ENCODE measurements at regions not wholly inside any gene's neighbourhood (a gene's known extent, or its start where the extent isn't known, plus 50 kb on each side); places are given as distances from the start of the nearest gene placed in this dataset.

DNA sequence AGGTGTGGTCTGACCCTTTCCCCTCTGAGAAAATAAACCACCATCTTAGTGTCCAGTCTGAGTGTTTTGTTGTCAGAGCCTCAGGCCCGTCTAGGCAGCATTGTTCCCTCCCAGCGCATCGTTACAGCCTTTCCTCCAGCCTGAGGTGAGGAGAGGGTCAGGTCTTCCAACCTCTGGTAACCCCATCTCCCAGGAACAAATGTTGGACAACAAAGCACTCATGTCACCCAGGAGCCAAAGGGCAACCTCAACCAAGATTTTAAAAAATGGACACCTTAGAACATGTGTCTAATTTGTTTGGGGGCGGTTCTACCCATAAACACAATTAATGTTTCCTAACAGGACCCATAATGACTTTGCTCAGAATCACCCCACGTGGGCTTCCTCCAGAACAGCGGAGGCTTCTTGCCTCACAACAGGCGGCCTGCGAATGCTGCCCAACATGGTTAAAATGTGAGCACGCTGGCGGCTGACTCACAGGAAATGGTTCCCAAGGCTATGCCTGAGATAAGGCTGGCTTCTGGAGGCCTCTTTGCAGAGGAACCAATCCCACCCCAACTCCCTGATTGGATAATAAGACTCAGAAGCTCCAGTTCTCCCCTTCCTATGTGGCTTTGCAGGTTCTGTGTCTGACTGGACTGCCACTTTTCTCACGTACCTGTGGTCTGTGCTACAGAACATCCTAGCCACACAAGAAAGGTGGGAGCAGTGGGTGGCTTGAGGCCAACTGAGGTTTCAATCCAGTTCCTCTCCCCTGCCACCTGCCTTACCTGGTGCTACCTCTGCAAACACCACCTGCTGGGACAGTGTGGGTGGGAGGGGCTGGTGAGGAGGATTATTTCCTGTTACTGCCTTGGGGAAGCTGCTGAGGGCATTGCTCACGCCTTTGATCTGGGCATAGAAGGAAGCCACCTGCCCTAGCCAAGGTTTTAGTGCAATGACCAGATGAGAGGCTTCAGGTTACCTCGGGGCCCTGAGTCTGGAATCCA, 108.8 kb downstream of the B3GNT2 start (continued):
- peak; percentile 60; the same call in 1 of the 2 replicates for TF ChIP-seq GATA2 (CRISPR knock-in tag; IDR thresholded peaks at IDR 0.05)
- TF ChIP-seq ZNF316 (IDR thresholded peaks at IDR 0.05): peak; percentile 20; the same call in 1 of the 2 replicates
- no peak for TF ChIP-seq IRF2 (CRISPR knock-in tag; IDR thresholded peaks at IDR 0.05)
- peak; percentile 43; the same call in 1 of the 2 replicates for TF ChIP-seq MYNN (IDR thresholded peaks at IDR 0.05)
- TF ChIP-seq MYNN (CRISPR knock-in tag; IDR thresholded peaks at IDR 0.05): no peak
- 0 out of 2 replicates have a peak, but pooled peaks have one; percentile 1 for TF ChIP-seq SPI1 (IDR thresholded peaks at IDR 0.05; ENCODE audit: borderline replicate concordance, low read depth, low read length)
- peak; percentile 47; the same call in 1 of the 2 replicates for TF ChIP-seq NFXL1 (CRISPR knock-in tag; IDR thresholded peaks at IDR 0.05)
- peak; percentile 93 for TF ChIP-seq ETV1 (tag; conservative IDR thresholded peaks at IDR 0.05; ENCODE audit: low read depth)
- TF ChIP-seq ELF4 (CRISPR knock-in tag; IDR thresholded peaks at IDR 0.05): 0 out of 2 replicates have a peak, but pooled peaks have one; percentile 11
- TF ChIP-seq, protein P1, sequence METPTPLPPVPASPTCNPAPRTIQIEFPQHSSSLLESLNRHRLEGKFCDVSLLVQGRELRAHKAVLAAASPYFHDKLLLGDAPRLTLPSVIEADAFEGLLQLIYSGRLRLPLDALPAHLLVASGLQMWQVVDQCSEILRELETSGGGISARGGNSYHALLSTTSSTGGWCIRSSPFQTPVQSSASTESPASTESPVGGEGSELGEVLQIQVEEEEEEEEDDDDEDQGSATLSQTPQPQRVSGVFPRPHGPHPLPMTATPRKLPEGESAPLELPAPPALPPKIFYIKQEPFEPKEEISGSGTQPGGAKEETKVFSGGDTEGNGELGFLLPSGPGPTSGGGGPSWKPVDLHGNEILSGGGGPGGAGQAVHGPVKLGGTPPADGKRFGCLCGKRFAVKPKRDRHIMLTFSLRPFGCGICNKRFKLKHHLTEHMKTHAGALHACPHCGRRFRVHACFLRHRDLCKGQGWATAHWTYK (CRISPR knock-in tag; IDR thresholded peaks at IDR 0.05): no peak; the same call in 1 of the 2 replicates
- TF ChIP-seq GABPA (tag; conservative IDR thresholded peaks at IDR 0.05; ENCODE audit: low read depth): peak; percentile 83
- peak; percentile 62 for TF ChIP-seq NFE2 (IDR thresholded peaks at IDR 0.05; ENCODE audit: low read depth)
- TF ChIP-seq LCOR (CRISPR knock-in tag; IDR thresholded peaks at IDR 0.05): peak; percentile 93
- TF ChIP-seq, protein P2, sequence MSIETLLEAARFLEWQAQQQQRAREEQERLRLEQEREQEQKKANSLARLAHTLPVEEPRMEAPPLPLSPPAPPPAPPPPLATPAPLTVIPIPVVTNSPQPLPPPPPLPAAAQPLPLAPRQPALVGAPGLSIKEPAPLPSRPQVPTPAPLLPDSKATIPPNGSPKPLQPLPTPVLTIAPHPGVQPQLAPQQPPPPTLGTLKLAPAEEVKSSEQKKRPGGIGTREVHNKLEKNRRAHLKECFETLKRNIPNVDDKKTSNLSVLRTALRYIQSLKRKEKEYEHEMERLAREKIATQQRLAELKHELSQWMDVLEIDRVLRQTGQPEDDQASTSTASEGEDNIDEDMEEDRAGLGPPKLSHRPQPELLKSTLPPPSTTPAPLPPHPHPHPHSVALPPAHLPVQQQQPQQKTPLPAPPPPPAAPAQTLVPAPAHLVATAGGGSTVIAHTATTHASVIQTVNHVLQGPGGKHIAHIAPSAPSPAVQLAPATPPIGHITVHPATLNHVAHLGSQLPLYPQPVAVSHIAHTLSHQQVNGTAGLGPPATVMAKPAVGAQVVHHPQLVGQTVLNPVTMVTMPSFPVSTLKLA (conservative IDR thresholded peaks at IDR 0.05): peak; percentile 89 to 94
- TF ChIP-seq MECOM (CRISPR knock-in tag; IDR thresholded peaks at IDR 0.05): peak; percentile 60; the same call in 1 of the 2 replicates
- no peak for TF ChIP-seq SNIP1 (IDR thresholded peaks at IDR 0.05; ENCODE audit: low read depth)
- no peak for TF ChIP-seq GATAD2B (IDR thresholded peaks at IDR 0.05; ENCODE audit: borderline replicate concordance)
- TF ChIP-seq ZNF77 (CRISPR knock-in tag; IDR thresholded peaks at IDR 0.05): no peak
- TF ChIP-seq SMARCA4 (IDR thresholded peaks at IDR 0.05): peak; percentile 87
- peak; percentile 82 for TF ChIP-seq SMAD4 (CRISPR knock-in tag; conservative IDR thresholded peaks at IDR 0.05)
- TF ChIP-seq RAD51 (IDR thresholded peaks at IDR 0.05; ENCODE audit: borderline replicate concordance, low read depth): peak; percentile 71
- no peak for TF ChIP-seq ATF1 (CRISPR knock-in tag; IDR thresholded peaks at IDR 0.05)
- TF ChIP-seq ATF1 (tag; IDR thresholded peaks at IDR 0.05): peak; percentile 68
- TF ChIP-seq ZNF785 (CRISPR knock-in tag; IDR thresholded peaks at IDR 0.05): no peak
- TF ChIP-seq, protein P3, sequence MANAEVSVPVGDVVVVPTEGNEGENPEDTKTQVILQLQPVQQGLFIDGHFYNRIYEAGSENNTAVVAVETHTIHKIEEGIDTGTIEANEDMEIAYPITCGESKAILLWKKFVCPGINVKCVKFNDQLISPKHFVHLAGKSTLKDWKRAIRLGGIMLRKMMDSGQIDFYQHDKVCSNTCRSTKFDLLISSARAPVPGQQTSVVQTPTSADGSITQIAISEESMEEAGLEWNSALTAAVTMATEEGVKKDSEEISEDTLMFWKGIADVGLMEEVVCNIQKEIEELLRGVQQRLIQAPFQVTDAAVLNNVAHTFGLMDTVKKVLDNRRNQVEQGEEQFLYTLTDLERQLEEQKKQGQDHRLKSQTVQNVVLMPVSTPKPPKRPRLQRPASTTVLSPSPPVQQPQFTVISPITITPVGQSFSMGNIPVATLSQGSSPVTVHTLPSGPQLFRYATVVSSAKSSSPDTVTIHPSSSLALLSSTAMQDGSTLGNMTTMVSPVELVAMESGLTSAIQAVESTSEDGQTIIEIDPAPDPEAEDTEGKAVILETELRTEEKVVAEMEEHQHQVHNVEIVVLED (CRISPR knock-in tag; IDR thresholded peaks at IDR 0.05): no peak
- no peak for TF ChIP-seq NR2C2 (CRISPR knock-in tag; IDR thresholded peaks at IDR 0.05)
- peak; percentile 83 for TF ChIP-seq NR2C2 (tag; IDR thresholded peaks at IDR 0.05)
